H9 (cell line): ENCODE measurements at regions not wholly inside any gene's neighbourhood (a gene's known extent, or its start where the extent isn't known, plus 50 kb on each side); places are given as distances from the start of the nearest gene placed in this dataset.

ENCODE experiments used
- DNase-seq: peaks from one replicate; pipeline ENCODE4 v3.0.0-alpha.2; 2017
- H2AFZ ChIP-seq: one replicate; pipeline ENCODE4 v1.6.1; 2013; ENCODE audit warnings: mild to moderate bottlenecking, low read length, control low read depth, moderate library complexity
- H2AK5ac ChIP-seq: 2 replicates; pipeline ENCODE4 v1.6.1; 2013; ENCODE audit warnings: low read length, control low read depth, mixed read lengths; ENCODE audit not compliant: insufficient read length
- H2BK120ac ChIP-seq: one replicate; pipeline ENCODE4 v1.6.1; 2013; ENCODE audit warnings: low read depth, mild to moderate bottlenecking, low read length, control low read depth, inconsistent platforms; ENCODE audit not compliant: poor library complexity, severe bottlenecking
- H2BK12ac ChIP-seq: 2 replicates; pipeline ENCODE4 v1.6.1; 2013; ENCODE audit warnings: low read length, control low read depth, mixed read lengths, low read depth; ENCODE audit not compliant: insufficient read length
- H2BK15ac ChIP-seq: 2 replicates; pipeline ENCODE4 v1.6.1; 2013; ENCODE audit warnings: low read depth, low read length, control low read depth
- H2BK20ac ChIP-seq: one replicate; pipeline ENCODE4 v1.6.1; 2013; ENCODE audit warnings: low read depth, mild to moderate bottlenecking, low read length, control low read depth, inconsistent platforms; ENCODE audit not compliant: poor library complexity, severe bottlenecking
- H2BK5ac ChIP-seq: 2 replicates; pipeline ENCODE4 v1.6.1; 2013; ENCODE audit warnings: low read length, control low read depth, mixed read lengths; ENCODE audit not compliant: insufficient read length
- H3K14ac ChIP-seq: 2 replicates; pipeline ENCODE4 v1.6.1; 2013; ENCODE audit warnings: low read length, control low read depth; ENCODE audit not compliant: insufficient read depth
- H3K18ac ChIP-seq: 2 replicates; pipeline ENCODE4 v1.6.1; 2013; ENCODE audit warnings: low read depth, mild to moderate bottlenecking, mixed read lengths, low read length, control low read depth; ENCODE audit not compliant: insufficient read length
- H3K23ac ChIP-seq: 2 replicates; pipeline ENCODE4 v1.6.1; 2013; ENCODE audit warnings: low read length, control low read depth, mixed read lengths, low read depth; ENCODE audit not compliant: insufficient read length
- H3K23me2 ChIP-seq: 2 replicates; pipeline ENCODE4 v1.6.1; 2013; ENCODE audit warnings: low read depth, mild to moderate bottlenecking, mixed read lengths, low read length, control low read depth; ENCODE audit not compliant: insufficient read length, poor library complexity, severe bottlenecking
- H3K27ac ChIP-seq: 2 replicates; pipeline ENCODE4 v1.5.1; 2013; ENCODE audit warnings: low read length, control low read depth, mixed read lengths, low read depth; ENCODE audit not compliant: insufficient read length
- H3K27me3 ChIP-seq: 2 replicates; pipeline ENCODE4 v1.6.1; 2013; ENCODE audit warnings: low read length, control low read depth, inconsistent platforms; ENCODE audit not compliant: insufficient read depth
- H3K4ac ChIP-seq: 2 replicates; pipeline ENCODE4 v1.6.1; 2013; ENCODE audit warnings: low read depth, mild to moderate bottlenecking, control low read depth, inconsistent platforms, low read length, moderate library complexity
- H3K4me1 ChIP-seq: 2 replicates; pipeline ENCODE4 v1.6.1; 2013; ENCODE audit warnings: low read length, control low read depth, inconsistent platforms; ENCODE audit not compliant: insufficient read depth
- H3K4me2 ChIP-seq: 2 replicates; pipeline ENCODE4 v1.6.1; 2013; ENCODE audit warnings: low read length, control low read depth, mixed read lengths; ENCODE audit not compliant: insufficient read length, insufficient read depth
- H3K56ac ChIP-seq: 2 replicates; pipeline ENCODE4 v1.6.1; 2013; ENCODE audit warnings: low read depth, mild to moderate bottlenecking, mixed read lengths, low read length, control low read depth; ENCODE audit not compliant: insufficient read length
- H3K79me1 ChIP-seq: 2 replicates; pipeline ENCODE4 v1.6.1; 2013; ENCODE audit warnings: low read depth, mild to moderate bottlenecking, moderate library complexity, low read length, control low read depth, inconsistent platforms; ENCODE audit not compliant: insufficient read depth, poor library complexity, severe bottlenecking
- H3K79me2 ChIP-seq: 2 replicates; pipeline ENCODE4 v1.6.1; 2013; ENCODE audit warnings: low read length, control low read depth, inconsistent platforms; ENCODE audit not compliant: insufficient read depth
- H3K9ac ChIP-seq: 2 replicates; pipeline ENCODE4 v1.6.1; 2013; ENCODE audit warnings: low read length, control low read depth, mixed read lengths; ENCODE audit not compliant: insufficient read length; ENCODE audit errors: extremely low read depth
- H3K9me3 ChIP-seq: one replicate; pipeline ENCODE4 v1.6.1; 2013; ENCODE audit warnings: low read depth, low read length, inconsistent platforms; ENCODE audit not compliant: control insufficient read depth
- H3T11ph ChIP-seq: one replicate; pipeline ENCODE4 v1.6.1; 2013; ENCODE audit warnings: mild to moderate bottlenecking, low read length, control low read depth, inconsistent platforms
- H4K20me1 ChIP-seq: one replicate; pipeline ENCODE4 v1.6.1; 2013; ENCODE audit not compliant: control insufficient read depth, insufficient read length, insufficient read depth
- H4K5ac ChIP-seq: 2 replicates; pipeline ENCODE4 v1.6.1; 2013; ENCODE audit warnings: low read depth, mild to moderate bottlenecking, mixed read lengths, low read length, control low read depth; ENCODE audit not compliant: insufficient read length
- H4K8ac ChIP-seq: replicated peaks from 2 replicates; pipeline ENCODE4 v1.6.1; 2013; ENCODE audit warnings: low read length, control low read depth, mixed read lengths, low read depth; ENCODE audit not compliant: insufficient read length
- H4K91ac ChIP-seq: 2 replicates; pipeline ENCODE4 v1.6.1; 2013; ENCODE audit warnings: low read depth, mild to moderate bottlenecking, moderate library complexity, mixed read lengths, low read length, control low read depth; ENCODE audit not compliant: insufficient read length
- H3K27ac Mint-ChIP-seq, 3 experiments: 2 replicates in 2 of 3; 3 replicates in 1 of 3; pipeline ENCODE4 v1.8.0; 2020 to 2021; ENCODE audit warnings: mixed read lengths in 3 of 3, mild to moderate bottlenecking in 1 of 3, moderate library complexity in 1 of 3
- H3K27me3 Mint-ChIP-seq: 2 replicates; pipeline ENCODE4 v1.8.0; 2021; ENCODE audit warnings: low read depth, mild to moderate bottlenecking, moderate library complexity, mixed read lengths
- H3K36me3 Mint-ChIP-seq, 3 experiments: 2 replicates in 2 of 3; 3 replicates in 1 of 3; pipeline ENCODE4 v1.8.0; 2020 to 2021; ENCODE audit warnings: low read depth in 3 of 3, mixed read lengths in 3 of 3; ENCODE audit not compliant: insufficient read depth in 1 of 3
- H3K4me1 Mint-ChIP-seq, 2 experiments: 2 replicates each; pipeline ENCODE4 v1.8.0; 2020; ENCODE audit warnings: mixed read lengths in 2 of 2
- H3K4me3 Mint-ChIP-seq, 2 experiments: 2 replicates in 1 of 2; 3 replicates in 1 of 2; pipeline ENCODE4 v1.8.0; 2020 to 2021; ENCODE audit warnings: mild to moderate bottlenecking in 2 of 2, mixed read lengths in 2 of 2, moderate library complexity in 1 of 2
- H3K9me3 Mint-ChIP-seq, 2 experiments: 2 replicates in 1 of 2; 3 replicates in 1 of 2; pipeline ENCODE4 v1.8.0; 2020; ENCODE audit warnings: mild to moderate bottlenecking in 2 of 2, mixed read lengths in 2 of 2, moderate library complexity in 1 of 2
- CTCF ChIP-seq: fragments of 200-600 bp; sonication (generic); conservative IDR thresholded peaks from 3 replicates; pipeline ENCODE4 v1.8.0; 2021; ENCODE audit warnings: antibody characterized with exemption, mild to moderate bottlenecking
- WGBS: extraction: QIAGEN DNeasy Blood & Tissue Kit; methylation state at CpG from one replicate; pipeline ENCODE4 v1.1.7; 2013; ENCODE audit warnings: missing lambda C conversion rate, low lambda C conversion rate, mixed read lengths; ENCODE audit not compliant: insufficient read length; ENCODE audit errors: extremely low coverage; 5-methylcytosine and 5-hydroxymethylcytosine counted together

GRCh38 chr7:26468625-26469024 lies 177.0 kb downstream of the SNX10 start:
- no peaks in the 10 kb centered on the region for H3K79me1 ChIP-seq
- H2BK5ac ChIP-seq: no peak overlapping the region
- H3K27me3 ChIP-seq: no peaks in the 10 kb centered on the region
- no peak overlapping the region for H3K9ac ChIP-seq
- Mint-ChIP-seq H3K27me3 (peaks cover 4% of the 10 kb centered on the region), H3K9me3 (no peaks in the 10 kb centered on the region; a peak in 1 of 5 replicates), H3K36me3 (no peaks in the 10 kb centered on the region), H3K4me3 (no peak overlapping the region), H3K27ac (peak overlapping the region in 1 of 3 experiments; percentile 62; a peak in 1 of 7 replicates), H3K4me1 (no peaks in the 10 kb centered on the region)
- no peaks in the 10 kb centered on the region for H4K20me1 ChIP-seq
- no peak for DNase-seq
- H2BK12ac ChIP-seq: no peak overlapping the region
- no peak overlapping the region for H3K4ac ChIP-seq
- H2BK15ac ChIP-seq: no peak overlapping the region
- H4K91ac ChIP-seq: no peak overlapping the region
- WGBS: no CpG with 5 or more reads among the region's 7 CpGs
- no peak overlapping the region for H4K5ac ChIP-seq
- H2BK20ac ChIP-seq: no peak overlapping the region
- no peak overlapping the region for H3K14ac ChIP-seq
- H3K79me2 ChIP-seq: no peaks in the 10 kb centered on the region
- TF ChIP-seq CTCF: no peak
- no peak overlapping the region for H3K56ac ChIP-seq
- no peak overlapping the region for H3K4me2 ChIP-seq
- no peak overlapping the region for H3K27ac ChIP-seq
- H3K4me1 ChIP-seq: no peaks in the 10 kb centered on the region
- H3K9me3 ChIP-seq: no peaks in the 10 kb centered on the region
- no peak overlapping the region for H3K18ac ChIP-seq
- no peak overlapping the region for H2BK120ac ChIP-seq
- H4K8ac ChIP-seq: no peak overlapping the region
- no peak overlapping the region for H2AK5ac ChIP-seq
- no peak overlapping the region for H3T11ph ChIP-seq
- H2AFZ ChIP-seq: no peak overlapping the region
- no peak overlapping the region for H3K23ac ChIP-seq
- no peaks in the 10 kb centered on the region for H3K23me2 ChIP-seq
